ENCODE measurements at regions not wholly inside any gene's neighbourhood (a gene's known extent, or its start where the extent isn't known, plus 50 kb on each side); places are given as distances from the start of the nearest gene placed in this dataset.
A peak's percentile ranks its signal among the peaks of the same experiment; 100 is the strongest.

GRCh38 chr3:118808723-118809122, 225.9 kb downstream of the IGSF11 start:
- Mint-ChIP-seq H3K27me3 (ENCODE audit: insufficient read depth) (peaks cover 5% of the 10 kb centered on the region), H3K4me3 (no peak overlapping the region), H3K4me1 (ENCODE audit: low read depth) (no peaks in the 10 kb centered on the region), H3K36me3 (ENCODE audit: low read depth) (no peaks in the 10 kb centered on the region), H3K27ac (no peak overlapping the region), H3K9me3 (peaks cover 4% of the 10 kb centered on the region; the same call in 1 of the 2 replicates)
- no peak for TF ChIP-seq CTCF (IDR thresholded peaks at IDR 0.05)
- DNase-seq = no peak

GRCh38 chr3:118809696-118810498, 224.7 kb downstream of the IGSF11 start:
- Mint-ChIP-seq H3K36me3 (ENCODE audit: low read depth) (no peaks in the 10 kb centered on the region), H3K9me3 (peaks cover 4% of the 10 kb centered on the region; the same call in 1 of the 2 replicates), H3K27ac (no peak overlapping the region), H3K27me3 (ENCODE audit: insufficient read depth) (peaks cover 5% of the 10 kb centered on the region), H3K4me1 (ENCODE audit: low read depth) (no peaks in the 10 kb centered on the region), H3K4me3 (peak overlapping the region; percentile 19; the same call in 1 of the 2 replicates)
- DNase-seq = no peak
- no peak for TF ChIP-seq CTCF (IDR thresholded peaks at IDR 0.05)

GRCh38 chr3:118810499-118811035, 224.1 kb downstream of the IGSF11 start:
- Mint-ChIP-seq H3K4me3 (peak overlapping the region; percentile 76), H3K27me3 (ENCODE audit: insufficient read depth) (peaks cover 5% of the 10 kb centered on the region), H3K9me3 (peaks cover 4% of the 10 kb centered on the region; the same call in 1 of the 2 replicates), H3K4me1 (ENCODE audit: low read depth) (no peaks in the 10 kb centered on the region), H3K36me3 (ENCODE audit: low read depth) (no peaks in the 10 kb centered on the region), H3K27ac (no peak overlapping the region)
- DNase-seq = no peak
- TF ChIP-seq CTCF (IDR thresholded peaks at IDR 0.05) = no peak

- no peak for DNase-seq
- H3K27me3 Mint-ChIP-seq (ENCODE audit: insufficient read depth) = peaks cover 5% of the 10 kb centered on the region
- H3K27ac Mint-ChIP-seq = no peak overlapping the region
- no peaks in the 10 kb centered on the region for H3K4me1 Mint-ChIP-seq (ENCODE audit: low read depth)
- no peaks in the 10 kb centered on the region for H3K36me3 Mint-ChIP-seq (ENCODE audit: low read depth)
- H3K4me3 Mint-ChIP-seq = no peak overlapping the region
- no peak for TF ChIP-seq CTCF (IDR thresholded peaks at IDR 0.05)
- peaks cover 4% of the 10 kb centered on the region; the same call in 1 of the 2 replicates for H3K9me3 Mint-ChIP-seq
Observed at GRCh38 chr3:118811236-118811732, 223.4 kb downstream of the IGSF11 start.

- Mint-ChIP-seq H3K4me1 (ENCODE audit: low read depth) (peaks cover 3% of the 10 kb centered on the region), H3K9me3 (no peaks in the 10 kb centered on the region), H3K36me3 (ENCODE audit: low read depth) (no peaks in the 10 kb centered on the region), H3K4me3 (no peak overlapping the region), H3K27me3 (ENCODE audit: insufficient read depth) (peaks cover 5% of the 10 kb centered on the region), H3K27ac (no peak overlapping the region)
- no peak for DNase-seq
- no peak for TF ChIP-seq CTCF (IDR thresholded peaks at IDR 0.05)
Observed at GRCh38 chr3:118813472-118813871, 221.2 kb downstream of the IGSF11 start.
